ACC112 (cell line): ENCODE measurements at regions not wholly inside any gene's neighbourhood (a gene's known extent, or its start where the extent isn't known, plus 50 kb on each side); places are given as distances from the start of the nearest gene placed in this dataset.

ENCODE experiments used
- H2AFZ ChIP-seq: fragments of 200-600 bp; sonication (generic); one replicate; pipeline ENCODE4 v1.6.0; 2017; ENCODE audit warnings: antibody characterized with exemption, low read length; ENCODE audit not compliant: unreplicated experiment
- H3K27ac ChIP-seq: fragments of 200-600 bp; sonication (generic); 2 replicates; pipeline ENCODE4 v1.5.1; 2014; ENCODE audit warnings: low read depth, mild to moderate bottlenecking, antibody characterized with exemption, low read length, moderate library complexity
- H3K27me3 ChIP-seq: fragments of 200-600 bp; sonication (generic); 2 replicates; pipeline ENCODE4 v1.6.1; 2014; ENCODE audit warnings: mild to moderate bottlenecking, antibody characterized with exemption, low read length, moderate library complexity, mixed read lengths; ENCODE audit not compliant: insufficient read depth
- H3K36me3 ChIP-seq: fragments of 200-600 bp; sonication (generic); 2 replicates; pipeline ENCODE4 v1.6.1; 2016; ENCODE audit warnings: mild to moderate bottlenecking, antibody characterized with exemption, low read length, moderate library complexity, mixed read lengths; ENCODE audit not compliant: insufficient read depth
- H3K4me1 ChIP-seq: fragments of 200-600 bp; sonication (generic); one replicate; pipeline ENCODE4 v1.6.1; 2016; ENCODE audit warnings: low read length, mixed read lengths; ENCODE audit not compliant: insufficient read depth, unreplicated experiment, control insufficient read depth
- H3K4me3 ChIP-seq: fragments of 200-600 bp; sonication (generic); 2 replicates; pipeline ENCODE4 v1.5.1; 2014; ENCODE audit warnings: mild to moderate bottlenecking, low read depth, low read length
- H3K79me2 ChIP-seq: fragments of 200-600 bp; sonication (generic); one replicate; pipeline ENCODE4 v1.6.0; 2016; ENCODE audit warnings: low read length; ENCODE audit not compliant: control insufficient read depth, unreplicated experiment, insufficient read depth

GRCh38 chr3:162136136-162136535 lies 639.5 kb downstream of the OTOL1 start:
- H3K4me3 ChIP-seq, result no peak overlapping the region

GRCh38 chr3:162138509-162138908 lies 641.9 kb downstream of the OTOL1 start:
- Histone ChIP-seq H3K27ac (no peak overlapping the region), H2AFZ (no peak overlapping the region), H3K27me3 (no peaks in the 10 kb centered on the region), H3K4me3 (no peak overlapping the region), H3K4me1 (peaks cover 29% of the 10 kb centered on the region), H3K79me2 (no peaks in the 10 kb centered on the region), H3K36me3 (no peaks in the 10 kb centered on the region)

More at GRCh38 chr3:162136136-162136535, 639.5 kb downstream of the OTOL1 start:
- Histone ChIP-seq H3K27me3 (no peaks in the 10 kb centered on the region), H3K4me1 (peaks cover 12% of the 10 kb centered on the region), H3K36me3 (no peaks in the 10 kb centered on the region), H3K79me2 (no peaks in the 10 kb centered on the region), H2AFZ (no peak overlapping the region), H3K27ac (no peak overlapping the region)

- no peaks in the 10 kb centered on the region for H3K27me3 ChIP-seq
- H3K79me2 ChIP-seq, result no peaks in the 10 kb centered on the region
- peak overlapping the region; percentile 51; the same call in 1 of the 2 replicates for H3K27ac ChIP-seq
- H2AFZ ChIP-seq, result no peak overlapping the region
- no peaks in the 10 kb centered on the region for H3K36me3 ChIP-seq
- H3K4me1 ChIP-seq, result peaks cover 32% of the 10 kb centered on the region
- no peak overlapping the region for H3K4me3 ChIP-seq
Observed at GRCh38 chr3:162139841-162140240, 643.2 kb downstream of the OTOL1 start.

- peak overlapping the region; percentile 52; the same call in 1 of the 2 replicates for H3K4me3 ChIP-seq
- no peaks in the 10 kb centered on the region for H3K36me3 ChIP-seq
- H2AFZ ChIP-seq, result no peak overlapping the region
- H3K4me1 ChIP-seq, result peaks cover 32% of the 10 kb centered on the region
- no peaks in the 10 kb centered on the region for H3K27me3 ChIP-seq
- no peaks in the 10 kb centered on the region for H3K79me2 ChIP-seq
- peak overlapping the region; percentile 81 for H3K27ac ChIP-seq
Observed at GRCh38 chr3:162141272-162141791, 644.7 kb downstream of the OTOL1 start.

- Histone ChIP-seq H3K4me3 (peak overlapping the region; percentile 52), H3K79me2 (no peaks in the 10 kb centered on the region), H3K36me3 (no peaks in the 10 kb centered on the region), H3K27me3 (no peaks in the 10 kb centered on the region), H3K27ac (peak overlapping the region; percentile 81), H3K4me1 (peaks cover 32% of the 10 kb centered on the region), H2AFZ (no peak overlapping the region)
Observed at GRCh38 chr3:162142511-162142910, 645.9 kb downstream of the OTOL1 start.

- Histone ChIP-seq H2AFZ (no peak overlapping the region), H3K27me3 (no peaks in the 10 kb centered on the region), H3K27ac (peak overlapping the region; percentile 81), H3K36me3 (no peaks in the 10 kb centered on the region), H3K4me3 (peak overlapping the region; percentile 22; the same call in 1 of the 2 replicates), H3K4me1 (peaks cover 32% of the 10 kb centered on the region), H3K79me2 (no peaks in the 10 kb centered on the region)
Observed at GRCh38 chr3:162143180-162143579, 646.6 kb downstream of the OTOL1 start.

GRCh38 chr3:162147996-162148395 lies 651.4 kb downstream of the OTOL1 start:
- no peak overlapping the region for H3K4me3 ChIP-seq
- H3K79me2 ChIP-seq, result no peaks in the 10 kb centered on the region
- H2AFZ ChIP-seq, result no peak overlapping the region
- H3K36me3 ChIP-seq, result no peaks in the 10 kb centered on the region
- no peak overlapping the region for H3K27ac ChIP-seq
- peaks cover 8% of the 10 kb centered on the region for H3K4me1 ChIP-seq
- no peaks in the 10 kb centered on the region for H3K27me3 ChIP-seq

- Histone ChIP-seq H3K27ac (no peak overlapping the region), H3K79me2 (no peaks in the 10 kb centered on the region), H3K36me3 (no peaks in the 10 kb centered on the region), H2AFZ (no peak overlapping the region), H3K4me3 (no peak overlapping the region), H3K27me3 (no peaks in the 10 kb centered on the region), H3K4me1 (no peaks in the 10 kb centered on the region)
Observed at GRCh38 chr3:162150790-162151189, 654.2 kb downstream of the OTOL1 start.

GRCh38 chr3:162152636-162153035 lies 656.0 kb downstream of the OTOL1 start:
- no peak overlapping the region for H2AFZ ChIP-seq
- H3K36me3 ChIP-seq, result no peaks in the 10 kb centered on the region
- H3K27me3 ChIP-seq, result no peaks in the 10 kb centered on the region
- H3K4me1 ChIP-seq, result no peaks in the 10 kb centered on the region
- H3K4me3 ChIP-seq, result no peak overlapping the region
- H3K27ac ChIP-seq, result no peak overlapping the region
- no peaks in the 10 kb centered on the region for H3K79me2 ChIP-seq

GRCh38 chr3:162161595-162161994 lies 665.0 kb downstream of the OTOL1 start:
- no peak overlapping the region for H2AFZ ChIP-seq
- H3K36me3 ChIP-seq, result no peaks in the 10 kb centered on the region
- H3K79me2 ChIP-seq, result no peaks in the 10 kb centered on the region
- no peak overlapping the region for H3K4me3 ChIP-seq
- H3K27me3 ChIP-seq, result no peaks in the 10 kb centered on the region
- H3K27ac ChIP-seq, result no peak overlapping the region
- peaks cover 12% of the 10 kb centered on the region for H3K4me1 ChIP-seq

- peak overlapping the region; percentile 72 for H2AFZ ChIP-seq
- H3K79me2 ChIP-seq, result no peaks in the 10 kb centered on the region
- H3K27ac ChIP-seq, result no peak overlapping the region
- H3K4me3 ChIP-seq, result peak overlapping the region; percentile 61; the same call in 1 of the 2 replicates
- peaks cover 13% of the 10 kb centered on the region for H3K4me1 ChIP-seq
- no peaks in the 10 kb centered on the region for H3K27me3 ChIP-seq
- H3K36me3 ChIP-seq, result no peaks in the 10 kb centered on the region
Observed at GRCh38 chr3:162165346-162165745, 668.7 kb downstream of the OTOL1 start.
